ENCODE measurements at regions not wholly inside any gene's neighbourhood (a gene's known extent, or its start where the extent isn't known, plus 50 kb on each side); places are given as distances from the start of the nearest gene placed in this dataset.

DNA sequence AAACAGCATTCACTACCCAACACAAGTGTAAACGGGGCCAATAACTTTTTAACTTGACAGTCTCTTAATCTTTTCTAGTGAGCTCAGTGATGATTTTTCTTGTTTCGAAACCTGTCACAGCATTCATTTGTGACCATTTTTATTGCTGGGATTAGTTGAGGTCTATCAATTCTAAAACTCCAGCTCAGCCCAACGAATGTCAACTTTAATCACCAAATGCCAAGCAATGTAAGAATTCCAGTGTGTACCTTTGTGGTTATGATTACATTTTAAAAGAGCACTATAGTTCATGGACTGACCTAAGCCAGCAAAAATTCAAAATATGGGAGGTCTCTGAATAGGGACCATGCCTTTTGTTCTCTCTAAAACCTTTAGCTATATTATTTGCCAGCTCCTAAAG is 694.3 kb upstream of the SGCG start:
- no peak overlapping the region for H3K9ac ChIP-seq (ENCODE audit: low read length)
- H3K79me2 ChIP-seq (ENCODE audit: insufficient read depth, low read length): no peaks in the 10 kb centered on the region
- peak overlapping the region; percentile 0 for H3K27ac ChIP-seq (ENCODE audit: low read depth, low read length)

DNA sequence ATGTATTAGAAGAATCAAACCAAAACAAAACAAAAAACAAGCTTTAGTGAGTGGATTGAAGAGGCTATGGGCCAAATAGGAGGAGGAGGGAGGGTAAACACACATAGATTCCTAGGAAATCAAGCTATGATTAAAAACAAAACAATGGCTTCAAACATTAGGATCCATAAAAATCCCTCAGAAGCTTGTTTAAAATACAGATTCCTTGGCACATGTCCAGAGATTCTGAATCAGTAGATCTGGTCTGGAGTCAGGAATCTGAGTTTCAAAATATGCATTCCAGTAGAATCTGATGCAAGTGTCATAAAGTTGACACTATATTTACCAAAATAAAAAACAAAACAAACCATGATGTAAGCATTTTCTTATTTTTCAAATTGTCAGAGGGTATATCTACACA is 692.8 kb upstream of the SGCG start:
- no peaks in the 10 kb centered on the region for H3K27me3 ChIP-seq (ENCODE audit: insufficient read depth, low read length)
- no peaks in the 10 kb centered on the region for H3K36me3 ChIP-seq (ENCODE audit: insufficient read depth, low read length)
- no peaks in the 10 kb centered on the region for H4K20me1 ChIP-seq (ENCODE audit: insufficient read depth, low read length)
- no peak overlapping the region for H2AFZ ChIP-seq (ENCODE audit: low read depth, low read length)
- Mint-ChIP-seq H3K4me3 (ENCODE audit: unreplicated experiment) (no peak overlapping the region), H3K4me1 (ENCODE audit: low read depth, unreplicated experiment) (peaks cover 23% of the 10 kb centered on the region), H3K27ac (ENCODE audit: unreplicated experiment) (peak overlapping the region; percentile 2), H3K27me3 (ENCODE audit: low read depth, unreplicated experiment) (no peaks in the 10 kb centered on the region), H3K36me3 (ENCODE audit: low read depth, unreplicated experiment) (no peaks in the 10 kb centered on the region), H3K9me3 (ENCODE audit: unreplicated experiment) (no peaks in the 10 kb centered on the region)
- H3K9ac ChIP-seq (ENCODE audit: low read length): no peak overlapping the region
- H3K9me3 ChIP-seq (ENCODE audit: insufficient read depth, low read depth, low read length): no peaks in the 10 kb centered on the region
- DNase-seq (ENCODE audit: low read depth) (no peak), FAIRE-seq (no peak)
- TF ChIP-seq, protein P1, sequence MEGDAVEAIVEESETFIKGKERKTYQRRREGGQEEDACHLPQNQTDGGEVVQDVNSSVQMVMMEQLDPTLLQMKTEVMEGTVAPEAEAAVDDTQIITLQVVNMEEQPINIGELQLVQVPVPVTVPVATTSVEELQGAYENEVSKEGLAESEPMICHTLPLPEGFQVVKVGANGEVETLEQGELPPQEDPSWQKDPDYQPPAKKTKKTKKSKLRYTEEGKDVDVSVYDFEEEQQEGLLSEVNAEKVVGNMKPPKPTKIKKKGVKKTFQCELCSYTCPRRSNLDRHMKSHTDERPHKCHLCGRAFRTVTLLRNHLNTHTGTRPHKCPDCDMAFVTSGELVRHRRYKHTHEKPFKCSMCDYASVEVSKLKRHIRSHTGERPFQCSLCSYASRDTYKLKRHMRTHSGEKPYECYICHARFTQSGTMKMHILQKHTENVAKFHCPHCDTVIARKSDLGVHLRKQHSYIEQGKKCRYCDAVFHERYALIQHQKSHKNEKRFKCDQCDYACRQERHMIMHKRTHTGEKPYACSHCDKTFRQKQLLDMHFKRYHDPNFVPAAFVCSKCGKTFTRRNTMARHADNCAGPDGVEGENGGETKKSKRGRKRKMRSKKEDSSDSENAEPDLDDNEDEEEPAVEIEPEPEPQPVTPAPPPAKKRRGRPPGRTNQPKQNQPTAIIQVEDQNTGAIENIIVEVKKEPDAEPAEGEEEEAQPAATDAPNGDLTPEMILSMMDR (IDR thresholded peaks at IDR 0.05; ENCODE audit: insufficient read depth, low read depth, low read length): no peak
- TF ChIP-seq EZH2 (IDR thresholded peaks at IDR 0.05; ENCODE audit: insufficient read depth, low read length): no peak
- H3K79me2 ChIP-seq (ENCODE audit: insufficient read depth, low read length): no peaks in the 10 kb centered on the region
- no peak overlapping the region for H3K4me2 ChIP-seq (ENCODE audit: low read length)
- no peak overlapping the region for H3K4me3 ChIP-seq (ENCODE audit: insufficient read depth, low read depth, low read length)
- H3K4me1 ChIP-seq (ENCODE audit: insufficient read depth, low read length): peaks cover 3% of the 10 kb centered on the region
- H3K27ac ChIP-seq (ENCODE audit: low read depth, low read length): no peak overlapping the region

More for the DNA sequence above, 694.3 kb upstream of the SGCG start:
- Mint-ChIP-seq H3K4me3 (ENCODE audit: unreplicated experiment) (no peak overlapping the region), H3K27ac (ENCODE audit: unreplicated experiment) (peak overlapping the region; percentile 71), H3K27me3 (ENCODE audit: low read depth, unreplicated experiment) (no peaks in the 10 kb centered on the region), H3K36me3 (ENCODE audit: low read depth, unreplicated experiment) (no peaks in the 10 kb centered on the region), H3K4me1 (ENCODE audit: low read depth, unreplicated experiment) (peaks cover 29% of the 10 kb centered on the region), H3K9me3 (ENCODE audit: unreplicated experiment) (no peaks in the 10 kb centered on the region)
- no peak for FAIRE-seq
- H3K4me1 ChIP-seq (ENCODE audit: insufficient read depth, low read length): peaks cover 3% of the 10 kb centered on the region
- TF ChIP-seq, protein P1 (IDR thresholded peaks at IDR 0.05; ENCODE audit: insufficient read depth, low read depth, low read length): no peak
- TF ChIP-seq EZH2 (IDR thresholded peaks at IDR 0.05; ENCODE audit: insufficient read depth, low read length): no peak
- H3K27me3 ChIP-seq (ENCODE audit: insufficient read depth, low read length): no peaks in the 10 kb centered on the region
- no peaks in the 10 kb centered on the region for H4K20me1 ChIP-seq (ENCODE audit: insufficient read depth, low read length)
- no peak for DNase-seq (ENCODE audit: low read depth)
- H3K9me3 ChIP-seq (ENCODE audit: insufficient read depth, low read depth, low read length): no peaks in the 10 kb centered on the region
- H2AFZ ChIP-seq (ENCODE audit: low read depth, low read length): no peak overlapping the region
- H3K36me3 ChIP-seq (ENCODE audit: insufficient read depth, low read length): no peaks in the 10 kb centered on the region
- H3K4me2 ChIP-seq (ENCODE audit: low read length): no peak overlapping the region
- no peak overlapping the region for H3K4me3 ChIP-seq (ENCODE audit: insufficient read depth, low read depth, low read length)

DNA sequence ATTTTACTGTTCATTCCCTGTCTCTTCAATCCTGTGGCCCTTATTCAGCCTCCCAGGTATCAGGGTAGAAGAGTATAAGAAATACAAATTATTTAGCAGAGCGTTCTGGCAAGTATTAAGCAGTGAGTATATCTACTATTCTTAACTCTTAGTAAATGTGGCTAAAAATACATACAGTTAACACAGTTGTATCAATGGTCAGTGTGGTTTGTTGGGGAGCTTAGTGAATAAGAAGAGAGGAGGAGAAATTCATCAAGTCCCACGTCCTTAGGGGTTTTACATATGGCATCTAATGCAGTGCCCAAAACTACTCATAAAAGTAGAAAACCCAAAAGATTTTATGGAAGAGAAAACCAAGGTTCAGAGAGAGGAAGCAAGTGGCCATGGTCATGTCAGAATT is 691.0 kb upstream of the SGCG start:
- H3K9me3 Mint-ChIP-seq (ENCODE audit: unreplicated experiment): no peaks in the 10 kb centered on the region
- no peak overlapping the region for H3K4me2 ChIP-seq (ENCODE audit: low read length)
- H3K79me2 ChIP-seq (ENCODE audit: insufficient read depth, low read length): no peaks in the 10 kb centered on the region
- peaks cover 23% of the 10 kb centered on the region for H3K4me1 Mint-ChIP-seq (ENCODE audit: low read depth, unreplicated experiment)
- TF ChIP-seq, protein P1 (IDR thresholded peaks at IDR 0.05; ENCODE audit: insufficient read depth, low read depth, low read length): no peak
- TF ChIP-seq EZH2 (IDR thresholded peaks at IDR 0.05; ENCODE audit: insufficient read depth, low read length): no peak
- H3K36me3 ChIP-seq (ENCODE audit: insufficient read depth, low read length): no peaks in the 10 kb centered on the region
- peaks cover 3% of the 10 kb centered on the region for H3K4me1 ChIP-seq (ENCODE audit: insufficient read depth, low read length)
- no peaks in the 10 kb centered on the region for H3K27me3 Mint-ChIP-seq (ENCODE audit: low read depth, unreplicated experiment)
- H2AFZ ChIP-seq (ENCODE audit: low read depth, low read length): no peak overlapping the region
- FAIRE-seq (no peak), DNase-seq (ENCODE audit: low read depth) (no peak)
- H3K9ac ChIP-seq (ENCODE audit: low read length): no peak overlapping the region
- H3K27ac Mint-ChIP-seq (ENCODE audit: unreplicated experiment): no peak overlapping the region
- H4K20me1 ChIP-seq (ENCODE audit: insufficient read depth, low read length): no peaks in the 10 kb centered on the region
- no peaks in the 10 kb centered on the region for H3K36me3 Mint-ChIP-seq (ENCODE audit: low read depth, unreplicated experiment)
- no peak overlapping the region for H3K27ac ChIP-seq (ENCODE audit: low read depth, low read length)
- H3K27me3 ChIP-seq (ENCODE audit: insufficient read depth, low read length): no peaks in the 10 kb centered on the region
- no peaks in the 10 kb centered on the region for H3K9me3 ChIP-seq (ENCODE audit: insufficient read depth, low read depth, low read length)
- H3K4me3 Mint-ChIP-seq (ENCODE audit: unreplicated experiment): no peak overlapping the region
- no peak overlapping the region for H3K4me3 ChIP-seq (ENCODE audit: insufficient read depth, low read depth, low read length)
